GM12878 (cell line): ENCODE measurements at regions not wholly inside any gene's neighbourhood (a gene's known extent, or its start where the extent isn't known, plus 50 kb on each side); places are given as distances from the start of the nearest gene placed in this dataset.

Experiments
- CREM ChIP-seq: IDR thresholded peaks from 2 replicates; pipeline ENCODE4 v1.6.1; 2014; ENCODE audit warnings: antibody characterized with exemption, low read depth
- HCFC1 ChIP-seq: fragments of 150-350 bp; IDR thresholded peaks from 2 replicates; pipeline ENCODE4 v1.6.1; 2014; ENCODE audit warnings: low read length
- NFYA ChIP-seq: IDR thresholded peaks from 2 replicates; pipeline ENCODE4 v1.6.1; 2011; ENCODE audit warnings: low read depth, mild to moderate bottlenecking, low read length, improper control_type of control experiment, borderline replicate concordance
- NR2F1 ChIP-seq: fragments of 450-650 bp; conservative IDR thresholded peaks from 2 replicates; pipeline ENCODE4 v1.6.1; 2017; ENCODE audit warnings: mild to moderate bottlenecking
- SMC3 ChIP-seq: IDR thresholded peaks from 2 replicates; pipeline ENCODE4 v1.6.1; 2011; ENCODE audit warnings: low read length, improper control_type of control experiment, borderline replicate concordance
- SREBF1 ChIP-seq: IDR thresholded peaks from 2 replicates; pipeline ENCODE4 v1.6.1; 2012; ENCODE audit warnings: mild to moderate bottlenecking, low read length
- TCF7 ChIP-seq: IDR thresholded peaks from 2 replicates; pipeline ENCODE4 v1.6.1; 2014; ENCODE audit warnings: antibody characterized with exemption, borderline replicate concordance
- ZNF274 ChIP-seq: IDR thresholded peaks from one replicate; pipeline ENCODE4 v1.8.0; 2011; ENCODE audit not compliant: insufficient read length, insufficient read depth
- TF ChIP-seq, protein P1 (sequence below): fragments of 450-650 bp; formaldehyde crosslinking; IDR thresholded peaks from 2 replicates; pipeline ENCODE4 v1.4.0; 2022; ENCODE audit warnings: mild to moderate bottlenecking, moderate library complexity
- TF ChIP-seq, protein P2 (sequence below): IDR thresholded peaks from 2 replicates; pipeline ENCODE4 v1.6.1; 2012; ENCODE audit warnings: low read depth, low read length, improper control_type of control experiment
- TF ChIP-seq, protein P3 (sequence below): fragments of 450-650 bp; IDR thresholded peaks from 2 replicates; pipeline ENCODE4 v1.6.1; 2018; ENCODE audit warnings: mild to moderate bottlenecking, low read depth, moderate library complexity; ENCODE audit not compliant: partially characterized antibody

DNA sequence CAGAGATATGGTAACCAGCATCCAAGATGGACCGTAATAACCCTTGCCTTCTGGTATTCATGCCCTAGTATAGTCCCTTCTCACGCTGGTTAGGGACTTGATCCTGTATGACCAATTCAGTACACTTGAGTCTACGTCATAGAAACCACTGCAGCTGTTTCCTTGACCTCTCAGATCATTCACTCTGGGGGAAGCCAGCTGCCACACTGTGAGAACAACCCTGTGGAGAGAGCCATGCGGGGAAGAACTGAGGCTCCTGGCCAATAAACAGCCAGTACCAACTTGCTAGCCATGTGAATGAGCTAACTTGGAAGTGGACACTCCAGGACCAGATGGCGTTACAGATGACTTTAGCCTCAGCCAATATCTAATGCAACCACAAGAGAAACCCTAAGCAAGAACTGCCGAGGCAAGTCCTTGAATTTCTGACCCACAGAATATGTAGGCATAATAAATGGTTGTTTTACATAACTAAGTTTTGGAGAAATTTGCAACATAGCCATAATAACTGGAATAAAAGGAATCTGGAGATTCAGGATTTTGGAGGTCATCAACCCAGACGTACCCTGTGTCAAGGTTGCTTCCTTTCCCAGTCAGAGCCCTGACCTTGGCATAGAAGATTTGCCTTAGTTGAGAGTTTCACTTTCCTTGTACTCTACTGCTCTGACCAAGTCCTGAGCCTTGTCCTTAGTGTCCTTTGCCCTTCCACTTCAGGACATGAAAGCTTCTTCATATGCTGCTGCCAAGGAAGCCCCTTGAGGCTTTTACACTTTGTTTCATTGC lies 87.3 kb upstream of the ZNF81 start (continued):
- TF ChIP-seq HCFC1, result no peak
- no peak for TF ChIP-seq TCF7
- peak; percentile 88 for TF ChIP-seq NR2F1
- TF ChIP-seq, protein P1, sequence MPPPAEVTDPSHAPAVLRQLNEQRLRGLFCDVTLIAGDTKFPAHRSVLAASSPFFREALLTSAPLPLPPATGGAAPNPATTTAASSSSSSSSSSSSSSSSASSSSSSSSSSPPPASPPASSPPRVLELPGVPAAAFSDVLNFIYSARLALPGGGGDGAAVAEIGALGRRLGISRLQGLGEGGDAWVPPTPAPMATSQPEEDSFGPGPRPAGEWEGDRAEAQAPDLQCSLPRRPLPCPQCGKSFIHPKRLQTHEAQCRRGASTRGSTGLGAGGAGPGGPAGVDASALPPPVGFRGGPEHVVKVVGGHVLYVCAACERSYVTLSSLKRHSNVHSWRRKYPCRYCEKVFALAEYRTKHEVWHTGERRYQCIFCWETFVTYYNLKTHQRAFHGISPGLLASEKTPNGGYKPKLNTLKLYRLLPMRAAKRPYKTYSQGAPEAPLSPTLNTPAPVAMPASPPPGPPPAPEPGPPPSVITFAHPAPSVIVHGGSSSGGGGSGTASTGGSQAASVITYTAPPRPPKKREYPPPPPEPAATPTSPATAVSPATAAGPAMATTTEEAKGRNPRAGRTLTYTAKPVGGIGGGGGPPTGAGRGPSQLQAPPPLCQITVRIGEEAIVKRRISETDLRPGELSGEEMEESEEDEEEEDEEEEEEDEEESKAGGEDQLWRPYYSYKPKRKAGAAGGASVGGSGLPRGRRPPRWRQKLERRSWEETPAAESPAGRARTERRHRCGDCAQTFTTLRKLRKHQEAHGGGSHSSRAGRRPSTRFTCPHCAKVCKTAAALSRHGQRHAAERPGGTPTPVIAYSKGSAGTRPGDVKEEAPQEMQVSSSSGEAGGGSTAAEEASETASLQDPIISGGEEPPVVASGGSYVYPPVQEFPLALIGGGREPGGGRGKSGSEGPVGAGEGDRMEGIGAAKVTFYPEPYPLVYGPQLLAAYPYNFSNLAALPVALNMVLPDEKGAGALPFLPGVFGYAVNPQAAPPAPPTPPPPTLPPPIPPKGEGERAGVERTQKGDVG (CRISPR knock-in tag), result no peak
- TF ChIP-seq NFYA, result no peak
- no peak for TF ChIP-seq SMC3
- TF ChIP-seq, protein P2, sequence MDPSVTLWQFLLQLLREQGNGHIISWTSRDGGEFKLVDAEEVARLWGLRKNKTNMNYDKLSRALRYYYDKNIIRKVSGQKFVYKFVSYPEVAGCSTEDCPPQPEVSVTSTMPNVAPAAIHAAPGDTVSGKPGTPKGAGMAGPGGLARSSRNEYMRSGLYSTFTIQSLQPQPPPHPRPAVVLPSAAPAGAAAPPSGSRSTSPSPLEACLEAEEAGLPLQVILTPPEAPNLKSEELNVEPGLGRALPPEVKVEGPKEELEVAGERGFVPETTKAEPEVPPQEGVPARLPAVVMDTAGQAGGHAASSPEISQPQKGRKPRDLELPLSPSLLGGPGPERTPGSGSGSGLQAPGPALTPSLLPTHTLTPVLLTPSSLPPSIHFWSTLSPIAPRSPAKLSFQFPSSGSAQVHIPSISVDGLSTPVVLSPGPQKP, result no peak
- no peak for TF ChIP-seq SREBF1
- TF ChIP-seq, protein P3, sequence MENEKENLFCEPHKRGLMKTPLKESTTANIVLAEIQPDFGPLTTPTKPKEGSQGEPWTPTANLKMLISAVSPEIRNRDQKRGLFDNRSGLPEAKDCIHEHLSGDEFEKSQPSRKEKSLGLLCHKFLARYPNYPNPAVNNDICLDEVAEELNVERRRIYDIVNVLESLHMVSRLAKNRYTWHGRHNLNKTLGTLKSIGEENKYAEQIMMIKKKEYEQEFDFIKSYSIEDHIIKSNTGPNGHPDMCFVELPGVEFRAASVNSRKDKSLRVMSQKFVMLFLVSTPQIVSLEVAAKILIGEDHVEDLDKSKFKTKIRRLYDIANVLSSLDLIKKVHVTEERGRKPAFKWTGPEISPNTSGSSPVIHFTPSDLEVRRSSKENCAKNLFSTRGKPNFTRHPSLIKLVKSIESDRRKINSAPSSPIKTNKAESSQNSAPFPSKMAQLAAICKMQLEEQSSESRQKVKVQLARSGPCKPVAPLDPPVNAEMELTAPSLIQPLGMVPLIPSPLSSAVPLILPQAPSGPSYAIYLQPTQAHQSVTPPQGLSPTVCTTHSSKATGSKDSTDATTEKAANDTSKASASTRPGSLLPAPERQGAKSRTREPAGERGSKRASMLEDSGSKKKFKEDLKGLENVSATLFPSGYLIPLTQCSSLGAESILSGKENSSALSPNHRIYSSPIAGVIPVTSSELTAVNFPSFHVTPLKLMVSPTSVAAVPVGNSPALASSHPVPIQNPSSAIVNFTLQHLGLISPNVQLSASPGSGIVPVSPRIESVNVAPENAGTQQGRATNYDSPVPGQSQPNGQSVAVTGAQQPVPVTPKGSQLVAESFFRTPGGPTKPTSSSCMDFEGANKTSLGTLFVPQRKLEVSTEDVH, result no peak
- TF ChIP-seq ZNF274, result no peak
- peak; percentile 53 for TF ChIP-seq CREM
